ENCODE measurements at regions not wholly inside any gene's neighbourhood (a gene's known extent, or its start where the extent isn't known, plus 50 kb on each side); places are given as distances from the start of the nearest gene placed in this dataset.

- no peak for TF ChIP-seq CTCF (IDR thresholded peaks at IDR 0.05; ENCODE audit: low read length)
- TF ChIP-seq EZH2 (IDR thresholded peaks at IDR 0.05; ENCODE audit: borderline replicate concordance, low read length): no peak
Observed at GRCh38 chr11:116258821-116259220, 514.0 kb downstream of the BUD13 start.

All from OCI-LY1 (cell line).